T-helper 2 cell treated with Interferon-gamma antibody and Interleukin-4, amounts not matched to agents 100 ng/mL and 5 ng/mL, for 36 hours (primary cell): ENCODE measurements at regions not wholly inside any gene's neighbourhood (a gene's known extent, or its start where the extent isn't known, plus 50 kb on each side); places are given as distances from the start of the nearest gene placed in this dataset.
"Not testable (repeated sequence)": the region's sequence is repeated elsewhere in the genome, so short reads cannot be mapped to it uniquely, and the experiment has no call there.

Experiments
- intact Hi-C: fragments of 100-400 bp; cut with micrococcal nuclease; formaldehyde crosslinking; loops from one replicate; pipeline ENCODE4 v1.15.1; 2023

GRCh38 chr1:55522353-55522903 lies 307.3 kb upstream of the USP24 start:
- intact Hi-C loops = no loop called here

- intact Hi-C loops = no loop called here
Observed at GRCh38 chr1:55520861-55521260, 305.7 kb upstream of the USP24 start.

DNA sequence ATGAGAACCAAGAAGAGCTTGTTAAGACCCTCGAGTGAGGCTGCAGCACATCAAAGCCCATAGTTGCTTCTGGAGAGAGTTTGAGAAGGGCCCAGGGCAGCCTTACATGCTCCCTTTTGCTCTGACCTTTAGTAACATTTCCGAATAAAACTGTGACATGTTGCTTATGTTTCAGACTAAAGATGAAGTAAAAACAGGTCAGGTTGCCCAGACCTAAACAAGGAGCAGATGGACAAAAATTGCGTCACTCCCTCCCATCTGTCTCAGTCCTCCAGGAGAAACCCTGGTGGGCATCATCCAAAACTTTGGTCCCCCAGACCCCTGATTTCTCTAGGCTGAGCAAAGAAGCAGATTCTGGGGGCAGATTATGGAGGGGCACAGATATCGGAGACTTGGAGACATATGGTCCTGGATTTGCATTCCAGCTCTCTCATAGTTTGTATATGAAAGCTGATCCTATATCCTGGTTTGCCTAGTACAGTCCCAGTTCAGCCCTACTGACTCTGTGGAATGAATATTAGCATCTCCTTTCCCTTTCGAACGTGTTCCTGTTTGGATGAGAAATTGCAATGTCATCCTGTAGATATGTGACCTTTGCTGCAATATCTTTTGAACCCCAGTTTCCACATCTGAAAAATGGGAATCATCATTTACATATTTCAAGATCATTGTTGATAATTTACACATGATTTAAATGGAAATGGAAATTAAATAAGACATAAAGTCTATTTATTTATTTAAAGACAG lies 304.9 kb upstream of the USP24 start:
- intact Hi-C loops = no loop called here

- intact Hi-C loops = no loop called here
Observed at GRCh38 chr1:55519276-55519675, 304.1 kb upstream of the USP24 start.

- intact Hi-C loops = no loop called here
Observed at GRCh38 chr1:55517036-55517435, 301.9 kb upstream of the USP24 start.

DNA sequence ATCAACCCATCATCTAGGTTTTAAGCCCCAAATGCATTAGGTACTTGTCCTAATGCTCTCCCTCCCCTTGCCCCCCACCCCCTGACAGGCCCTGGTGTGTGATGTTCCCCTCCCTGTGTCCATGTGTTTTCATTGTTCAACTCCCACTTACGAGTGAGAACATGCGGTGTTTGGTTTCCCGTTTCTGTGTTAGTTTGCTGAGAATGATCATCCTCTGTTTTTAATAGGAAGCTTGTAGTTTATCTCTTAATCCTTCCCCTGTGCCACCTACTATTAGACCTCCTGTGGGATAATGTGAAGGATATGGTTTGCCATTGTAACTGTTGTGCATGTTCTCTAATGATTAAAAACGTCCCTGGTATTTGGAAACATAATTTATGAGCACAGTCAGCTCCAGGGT lies 299.4 kb upstream of the USP24 start:
- intact Hi-C loops = not testable (repeated sequence)

- intact Hi-C loops = no loop called here
Observed at GRCh38 chr1:55512466-55512865, 297.3 kb upstream of the USP24 start.

GRCh38 chr1:55507578-55507931 lies 292.4 kb upstream of the USP24 start:
- intact Hi-C loops = no loop called here

- intact Hi-C loops = no loop called here
Observed at GRCh38 chr1:55506740-55507577, 291.8 kb upstream of the USP24 start.

DNA sequence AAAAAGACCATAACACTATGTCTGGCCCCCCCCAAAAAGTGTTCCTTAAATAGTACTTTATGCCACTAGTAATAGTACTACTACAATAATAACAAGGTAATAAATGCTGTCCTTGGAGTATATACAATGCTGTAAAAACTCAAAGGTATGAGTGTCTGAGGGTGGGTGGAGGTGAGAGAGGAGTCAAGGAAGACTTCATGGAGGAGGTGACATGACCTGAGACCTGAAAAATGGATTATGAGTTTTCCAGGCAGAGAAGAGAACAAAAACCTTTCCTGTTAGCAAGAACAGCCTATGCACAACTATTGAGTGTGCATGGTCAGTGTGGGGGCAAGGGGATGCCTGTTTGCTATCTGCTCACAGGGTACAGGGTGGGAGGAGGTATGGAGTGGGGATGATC lies 290.2 kb upstream of the USP24 start:
- intact Hi-C loops = no loop called here

- intact Hi-C loops = no loop called here
Observed at GRCh38 chr1:55504306-55504731, 289.2 kb upstream of the USP24 start.

- intact Hi-C loops = no loop called here
Observed at GRCh38 chr1:55503663-55504305, 288.6 kb upstream of the USP24 start.

DNA sequence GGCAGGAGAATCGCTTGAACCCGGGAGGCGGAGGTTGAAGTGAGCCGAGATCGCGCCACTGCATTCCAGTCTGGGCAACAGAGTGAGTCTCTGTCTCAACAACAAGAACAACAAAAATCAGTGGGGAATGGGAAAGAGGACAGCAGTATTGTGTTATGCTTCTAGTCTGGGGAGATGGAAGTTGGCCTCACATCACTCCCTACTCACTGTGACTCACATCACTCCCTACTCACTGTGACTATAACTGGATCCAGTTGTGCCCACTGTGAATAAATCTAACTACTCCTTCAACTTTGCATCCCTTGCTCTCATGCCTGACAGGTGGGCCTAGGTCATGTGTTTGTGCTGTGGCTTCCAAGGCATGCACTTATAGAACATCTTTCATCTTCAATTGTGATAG lies 285.4 kb upstream of the USP24 start:
- intact Hi-C loops = no loop called here

DNA sequence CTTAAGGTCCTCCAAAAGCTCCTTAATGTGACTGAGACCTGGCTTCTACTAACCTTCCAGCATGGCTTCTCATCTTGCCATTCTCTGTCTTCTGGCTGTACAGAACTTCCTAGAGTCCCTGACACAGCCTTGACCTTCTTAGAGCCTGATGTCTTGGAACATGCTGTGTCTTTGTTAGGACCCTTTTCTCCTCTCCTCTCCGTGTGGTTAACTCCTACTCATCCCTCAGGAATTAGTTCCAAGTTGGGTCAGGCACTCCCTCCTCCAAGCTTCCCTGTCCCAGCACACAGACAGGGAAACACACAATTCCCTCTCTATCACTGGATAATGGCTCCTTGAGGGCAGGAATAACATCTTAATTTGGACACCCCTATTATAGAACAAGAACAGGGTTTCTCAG lies 275.4 kb upstream of the USP24 start:
- intact Hi-C loops = no loop called here

- intact Hi-C loops = no loop called here
Observed at GRCh38 chr1:55484173-55484572, 269.0 kb upstream of the USP24 start.

DNA sequence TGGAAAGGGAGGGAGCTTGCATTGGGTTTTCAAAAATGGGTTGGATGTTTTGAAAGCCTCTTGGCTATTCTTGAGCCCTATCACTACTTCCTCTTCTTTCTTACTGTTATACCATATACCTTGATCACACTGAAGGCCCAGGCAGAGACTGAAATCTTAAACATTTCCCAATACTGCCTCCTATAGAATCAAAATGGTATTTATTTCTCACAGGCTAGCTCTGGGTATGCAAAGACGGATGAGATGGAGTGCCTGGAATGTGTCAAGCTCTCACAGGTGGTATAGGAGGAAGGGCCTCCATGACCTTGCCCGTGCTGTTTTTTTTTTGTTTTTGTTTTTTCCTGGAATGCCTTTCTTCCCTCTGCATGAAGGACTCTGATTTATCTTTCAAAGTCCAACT lies 268.4 kb upstream of the USP24 start:
- intact Hi-C loops = no loop called here

DNA sequence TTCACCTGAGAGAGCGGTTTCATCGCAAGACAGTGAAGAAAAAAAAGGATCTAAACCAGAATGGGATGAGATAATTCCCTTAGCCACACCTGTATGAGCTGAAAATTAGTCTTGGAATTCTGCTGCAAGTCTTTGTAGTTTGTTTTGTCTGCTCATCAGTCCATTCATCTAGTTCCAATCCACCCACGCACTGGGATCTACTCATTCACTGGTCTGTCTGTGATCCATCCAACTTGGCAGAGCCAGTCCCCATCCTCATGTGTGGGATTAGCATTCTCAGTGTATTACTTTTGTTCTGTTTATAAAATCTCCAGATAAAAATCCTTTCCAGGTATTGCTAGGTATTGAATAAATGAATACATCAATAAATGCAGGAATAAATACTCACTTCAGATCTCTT lies 266.5 kb upstream of the USP24 start:
- intact Hi-C loops = no loop called here

DNA sequence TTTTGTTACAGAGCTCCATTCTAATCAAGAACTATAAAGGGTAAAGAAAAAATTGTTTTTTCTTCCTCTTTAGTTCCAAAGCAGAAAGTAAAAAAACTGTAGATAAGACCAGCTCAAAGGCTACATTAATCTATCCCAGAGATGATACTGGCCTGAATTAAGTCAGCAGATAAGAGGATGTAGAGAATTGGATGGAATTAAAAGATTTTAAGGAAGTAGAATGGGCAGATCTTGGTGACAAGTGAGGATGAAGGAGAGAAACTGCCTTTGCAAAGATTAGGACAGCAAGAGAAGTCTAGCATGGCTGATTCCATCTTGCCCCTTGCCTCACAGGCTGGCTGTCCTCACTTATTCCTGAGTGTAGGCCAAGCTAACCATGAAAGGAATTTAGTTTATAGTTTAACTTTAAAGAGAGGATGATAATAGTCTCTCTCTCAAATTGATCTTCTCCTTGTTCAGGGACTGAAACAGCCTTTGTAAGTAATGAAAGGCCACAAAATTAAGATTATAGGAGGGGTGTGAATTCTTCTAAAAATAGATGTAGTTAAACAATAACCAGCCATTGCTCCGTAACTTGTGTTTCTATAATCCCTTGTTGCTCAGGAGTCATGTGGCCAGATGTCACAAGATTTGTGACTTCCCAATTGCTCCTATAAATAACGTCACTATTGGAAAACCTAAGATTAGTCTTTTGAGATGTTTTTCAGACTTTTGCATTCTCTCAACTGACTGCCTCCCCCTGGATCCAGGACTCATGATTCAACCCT lies 265.0 kb upstream of the USP24 start:
- intact Hi-C loops = no loop called here

- intact Hi-C loops = loop anchor here (5.0 kb wide), 1 partner anchor 1229 kb away; no protein-coding TSS in a partner anchor
Observed at GRCh38 chr1:55478742-55479141, 263.6 kb upstream of the USP24 start.

DNA sequence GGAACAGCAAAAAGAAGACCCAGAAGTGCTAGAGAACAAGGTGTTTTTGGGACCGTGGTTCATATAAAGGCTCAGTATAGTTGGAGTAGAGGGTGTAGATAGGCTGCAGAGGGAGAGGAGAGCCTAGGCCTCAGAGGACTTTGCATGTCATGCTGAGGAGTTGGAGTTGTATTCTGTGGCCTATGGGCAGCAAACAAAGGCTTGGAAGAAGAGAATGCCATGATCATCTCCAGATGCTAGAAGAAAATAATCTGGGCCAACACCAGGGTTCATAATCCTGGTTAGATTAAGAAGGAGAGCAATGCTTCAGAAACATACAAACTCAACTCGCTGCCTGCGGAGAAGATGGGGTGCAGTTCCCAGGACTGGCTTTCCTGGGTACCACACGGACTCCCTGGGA lies 262.8 kb upstream of the USP24 start:
- intact Hi-C loops = loop anchor here (5.0 kb wide), 1 partner anchor 1229 kb away; no protein-coding TSS in a partner anchor

DNA sequence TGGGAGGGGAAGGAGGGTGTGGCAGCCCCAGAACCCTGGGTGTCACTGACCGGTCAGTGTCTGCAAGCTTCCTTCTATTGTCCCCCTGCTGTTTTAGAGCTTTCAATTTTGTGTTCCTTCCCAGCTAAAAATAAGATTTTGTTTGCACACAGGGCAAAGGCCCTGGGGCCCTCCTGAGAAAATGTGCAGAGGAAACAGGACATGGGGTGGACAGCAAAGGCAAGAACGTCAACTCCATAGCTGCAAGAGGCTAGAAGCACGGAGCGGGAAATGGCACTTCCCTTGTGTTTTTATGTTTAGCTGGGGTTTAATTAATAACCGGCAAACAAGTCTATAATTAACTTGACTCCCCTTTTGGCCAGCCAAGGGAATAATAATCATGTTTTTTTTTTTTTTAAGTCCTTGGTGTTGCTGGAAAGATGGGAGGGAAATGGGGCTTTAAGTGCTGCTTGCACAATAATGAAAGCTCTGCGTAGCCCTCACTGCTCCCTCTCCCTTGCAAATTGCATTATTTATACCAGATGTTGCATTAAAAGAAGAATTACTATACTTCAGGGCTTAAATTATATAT lies 261.4 kb upstream of the USP24 start:
- intact Hi-C loops = loop anchor here (5.0 kb wide), 1 partner anchor 1231 kb away; no protein-coding TSS in a partner anchor
